ENCODE measurements at regions not wholly inside any gene's neighbourhood (a gene's known extent, or its start where the extent isn't known, plus 50 kb on each side); places are given as distances from the start of the nearest gene placed in this dataset.

DNA sequence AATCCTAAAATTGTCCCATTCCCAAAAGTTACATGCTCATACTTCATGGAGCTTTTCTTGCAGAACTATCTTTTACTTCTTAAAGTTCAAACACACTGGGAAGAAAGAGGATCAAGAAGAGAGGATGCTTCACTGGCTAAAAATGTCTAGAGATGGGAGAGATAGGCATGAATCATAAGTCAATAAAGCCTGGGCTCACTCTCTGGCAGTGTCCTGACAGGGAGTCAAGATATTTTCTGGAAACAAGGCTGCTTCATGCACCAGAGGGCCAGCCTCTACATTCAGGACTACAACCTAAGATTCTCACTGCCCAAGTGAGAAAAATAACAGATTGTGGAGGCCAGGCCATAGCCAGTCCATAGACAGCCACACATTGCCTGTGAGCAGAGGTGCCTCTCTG lies 1358.4 kb downstream of the EFNA5 start:
- peaks cover 2 to 14% (median 8%) of the 10 kb centered on the region in 3 donors for H3K9me3 Mint-ChIP-seq
- CTCF ChIA-PET, result no interaction called here

DNA sequence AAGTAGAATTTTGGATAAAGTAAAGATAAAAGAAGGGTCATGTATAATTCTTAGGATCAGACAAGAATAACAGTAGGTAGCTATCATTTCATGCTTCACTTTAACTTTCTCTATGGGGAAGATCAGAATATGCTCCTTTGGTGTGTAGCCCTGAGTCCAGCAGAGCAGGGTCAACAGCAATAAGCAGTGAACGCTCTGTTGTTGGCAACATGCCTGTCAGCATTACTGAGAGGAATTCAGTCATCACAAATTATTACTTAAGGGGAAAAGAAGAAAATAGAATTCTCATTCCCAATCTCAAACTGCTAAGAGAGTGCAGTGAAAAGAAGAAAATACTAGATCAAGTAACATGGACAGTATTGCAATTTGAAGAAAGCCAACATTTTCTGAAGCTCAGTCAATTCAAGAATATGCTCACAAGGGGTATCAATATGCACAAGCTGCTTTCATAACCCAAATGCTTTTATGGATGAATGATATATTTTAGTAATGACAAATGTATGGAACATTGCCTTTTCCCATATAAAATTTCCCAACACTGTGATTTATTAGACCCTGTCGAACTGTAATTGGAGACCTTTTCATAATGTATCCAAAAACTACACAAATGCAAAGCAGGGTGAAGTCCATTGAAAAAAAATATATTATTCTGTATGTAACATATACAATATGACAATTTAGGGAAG lies 1359.4 kb downstream of the EFNA5 start:
- no peaks in the 10 kb centered on the region for H3K4me1 ChIP-seq (ENCODE audit: control insufficient read depth in 1 of 2, extremely low read depth in 1 of 2, insufficient read depth in 2 of 2, low read length in 2 of 2)
- DNase-seq (no peak), ATAC-seq (replicated peaks in 1 of 4) (no peak)
- no peak overlapping the region for H3K27ac ChIP-seq (ENCODE audit: low read length)
- Mint-ChIP-seq H3K9me3 (peaks cover 0 to 8% (median 8%) of the 10 kb centered on the region in 3 donors), H3K4me3 (no peak overlapping the region), H3K27me3 (no peaks in the 10 kb centered on the region), H3K27ac (no peak overlapping the region), H3K36me3 (no peaks in the 10 kb centered on the region), H3K4me1 (no peaks in the 10 kb centered on the region)
- no CpG with 5 or more reads among the region's 2 CpGs for WGBS (ENCODE audit: insufficient coverage)
- H3K4me3 ChIP-seq (ENCODE audit: control insufficient read depth in 1 of 2, extremely low read depth in 1 of 2, low read length in 1 of 2), result no peak overlapping the region
- no peaks in the 10 kb centered on the region for H3K36me3 ChIP-seq (ENCODE audit: control insufficient read depth in 2 of 2, extremely low read depth in 1 of 2, insufficient read depth in 1 of 2, low read length in 1 of 2)
- H3K9me3 ChIP-seq, result no peaks in the 10 kb centered on the region
- no peaks in the 10 kb centered on the region for H3K27me3 ChIP-seq (replicated peaks in 1 of 2; ENCODE audit: control insufficient read depth in 2 of 2, extremely low read depth in 1 of 2, insufficient read depth in 2 of 2, low read length in 1 of 2)
- POLR2A ChIA-PET, result no interaction called here
- CTCF ChIA-PET, result no interaction called here

More for the DNA sequence above, 1358.4 kb downstream of the EFNA5 start:
- no peaks in the 10 kb centered on the region for H3K4me1 Mint-ChIP-seq
- no peaks in the 10 kb centered on the region for H3K36me3 ChIP-seq (ENCODE audit: control insufficient read depth in 2 of 2, extremely low read depth in 1 of 2, insufficient read depth in 1 of 2, low read length in 1 of 2)
- H3K4me3 Mint-ChIP-seq, result no peak overlapping the region
- H3K27ac ChIP-seq (ENCODE audit: low read length), result no peak overlapping the region
- H3K4me3 ChIP-seq (ENCODE audit: control insufficient read depth in 1 of 2, extremely low read depth in 1 of 2, low read length in 1 of 2), result no peak overlapping the region
- ATAC-seq (replicated peaks in 1 of 4) (no peak), DNase-seq (no peak)
- H3K27me3 Mint-ChIP-seq, result no peaks in the 10 kb centered on the region
- POLR2A ChIA-PET, result no interaction called here
- no peaks in the 10 kb centered on the region for H3K27me3 ChIP-seq (replicated peaks in 1 of 2; ENCODE audit: control insufficient read depth in 2 of 2, extremely low read depth in 1 of 2, insufficient read depth in 2 of 2, low read length in 1 of 2)
- no peaks in the 10 kb centered on the region for H3K36me3 Mint-ChIP-seq
- no peaks in the 10 kb centered on the region for H3K9me3 ChIP-seq
- H3K27ac Mint-ChIP-seq, result no peak overlapping the region
- H3K4me1 ChIP-seq (ENCODE audit: control insufficient read depth in 1 of 2, extremely low read depth in 1 of 2, insufficient read depth in 2 of 2, low read length in 2 of 2), result no peaks in the 10 kb centered on the region

DNA sequence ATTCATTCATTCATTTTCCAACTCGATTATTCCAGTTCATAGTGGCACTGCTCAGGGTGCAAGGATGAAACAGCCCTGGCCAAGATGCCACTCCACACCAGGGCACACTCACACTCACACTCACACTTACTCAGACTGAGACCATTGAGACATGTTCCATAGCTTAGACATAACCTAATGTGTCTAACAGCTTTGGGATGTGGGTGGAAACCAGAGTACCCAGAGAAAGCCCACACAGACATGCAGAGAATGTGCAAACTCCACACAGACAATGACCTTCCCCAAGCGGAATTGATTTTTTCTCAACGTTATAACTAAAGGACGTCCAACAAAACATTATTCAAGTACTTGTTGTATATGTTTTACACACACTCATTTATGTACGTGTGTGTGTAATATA lies 1363.5 kb downstream of the EFNA5 start:
- POLR2A ChIA-PET, result no interaction called here
- Mint-ChIP-seq H3K9me3 (peaks cover 0 to 8% (median 8%) of the 10 kb centered on the region in 3 donors), H3K36me3 (no peaks in the 10 kb centered on the region), H3K27me3 (no peaks in the 10 kb centered on the region), H3K4me1 (no peaks in the 10 kb centered on the region), H3K27ac (no peak overlapping the region), H3K4me3 (no peak overlapping the region)
- ATAC-seq (replicated peaks in 1 of 4), result no peak
- no peak for DNase-seq
- H3K27me3 ChIP-seq (replicated peaks in 1 of 2; ENCODE audit: control insufficient read depth in 2 of 2, extremely low read depth in 1 of 2, insufficient read depth in 2 of 2, low read length in 1 of 2), result no peaks in the 10 kb centered on the region
- no peak overlapping the region for H3K4me3 ChIP-seq (ENCODE audit: control insufficient read depth in 1 of 2, extremely low read depth in 1 of 2, low read length in 1 of 2)
- no peaks in the 10 kb centered on the region for H3K9me3 ChIP-seq
- H3K27ac ChIP-seq (ENCODE audit: low read length), result no peak overlapping the region
- CTCF ChIA-PET, result no interaction called here
- H3K36me3 ChIP-seq (ENCODE audit: control insufficient read depth in 2 of 2, extremely low read depth in 1 of 2, insufficient read depth in 1 of 2, low read length in 1 of 2), result no peaks in the 10 kb centered on the region
- no peaks in the 10 kb centered on the region for H3K4me1 ChIP-seq (ENCODE audit: control insufficient read depth in 1 of 2, extremely low read depth in 1 of 2, insufficient read depth in 2 of 2, low read length in 2 of 2)
- WGBS (ENCODE audit: insufficient coverage), result 17% methylated on average over 1 of the region's 5 CpGs

DNA sequence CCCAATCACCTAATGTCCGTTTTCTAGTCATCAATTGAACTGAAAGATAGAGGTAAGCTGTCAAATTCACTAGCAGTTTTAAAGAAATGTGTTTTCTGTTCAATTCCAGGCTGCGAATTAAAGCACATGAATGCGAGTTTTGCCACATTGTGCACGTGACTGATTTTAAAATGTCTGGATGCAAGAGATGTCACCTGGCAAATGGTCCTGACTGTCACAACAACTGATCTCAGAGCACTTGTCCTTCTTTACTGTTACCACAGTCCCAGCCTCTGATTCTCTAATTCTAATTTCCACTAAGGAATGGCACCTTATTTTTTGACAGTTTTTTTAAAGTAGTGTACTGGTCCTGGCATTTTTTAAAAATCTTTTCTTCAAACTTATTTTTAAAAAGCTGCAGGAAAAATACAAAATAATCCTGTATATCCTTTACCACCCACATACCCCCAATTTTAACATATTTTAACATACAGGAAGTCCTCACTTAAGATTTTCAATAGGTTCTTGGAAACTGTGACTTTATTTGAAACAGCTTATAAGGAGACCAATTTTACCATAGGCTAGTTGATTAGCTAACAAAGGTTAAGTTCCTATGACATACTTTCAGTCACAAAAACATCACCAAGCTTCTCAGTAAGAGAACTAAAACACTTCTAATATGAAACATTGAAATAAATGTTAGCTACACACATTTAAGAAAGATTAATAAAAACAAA lies 1364.3 kb downstream of the EFNA5 start:
- DNase-seq, result no peak
- no peak overlapping the region for H3K27ac ChIP-seq (ENCODE audit: low read length)
- H3K9me3 ChIP-seq, result no peaks in the 10 kb centered on the region
- CTCF ChIA-PET, result no interaction called here
- no peaks in the 10 kb centered on the region for H3K36me3 ChIP-seq (ENCODE audit: control insufficient read depth in 2 of 2, extremely low read depth in 1 of 2, insufficient read depth in 1 of 2, low read length in 1 of 2)
- H3K36me3 Mint-ChIP-seq, result no peaks in the 10 kb centered on the region
- H3K27me3 Mint-ChIP-seq, result no peaks in the 10 kb centered on the region
- H3K4me1 ChIP-seq (ENCODE audit: control insufficient read depth in 1 of 2, extremely low read depth in 1 of 2, insufficient read depth in 2 of 2, low read length in 2 of 2), result no peaks in the 10 kb centered on the region
- H3K4me1 Mint-ChIP-seq, result no peaks in the 10 kb centered on the region
- no peak overlapping the region for H3K4me3 ChIP-seq (ENCODE audit: control insufficient read depth in 1 of 2, extremely low read depth in 1 of 2, low read length in 1 of 2)
- 82% methylated on average over 2 of the region's 4 CpGs for WGBS (ENCODE audit: insufficient coverage)
- ATAC-seq (replicated peaks in 1 of 4), result no peak
- H3K27ac Mint-ChIP-seq, result no peak overlapping the region
- H3K27me3 ChIP-seq (replicated peaks in 1 of 2; ENCODE audit: control insufficient read depth in 2 of 2, extremely low read depth in 1 of 2, insufficient read depth in 2 of 2, low read length in 1 of 2), result no peaks in the 10 kb centered on the region
- POLR2A ChIA-PET, result no interaction called here
- H3K9me3 Mint-ChIP-seq, result peaks cover 2 to 10% (median 8%) of the 10 kb centered on the region in 3 donors
- no peak overlapping the region for H3K4me3 Mint-ChIP-seq

DNA sequence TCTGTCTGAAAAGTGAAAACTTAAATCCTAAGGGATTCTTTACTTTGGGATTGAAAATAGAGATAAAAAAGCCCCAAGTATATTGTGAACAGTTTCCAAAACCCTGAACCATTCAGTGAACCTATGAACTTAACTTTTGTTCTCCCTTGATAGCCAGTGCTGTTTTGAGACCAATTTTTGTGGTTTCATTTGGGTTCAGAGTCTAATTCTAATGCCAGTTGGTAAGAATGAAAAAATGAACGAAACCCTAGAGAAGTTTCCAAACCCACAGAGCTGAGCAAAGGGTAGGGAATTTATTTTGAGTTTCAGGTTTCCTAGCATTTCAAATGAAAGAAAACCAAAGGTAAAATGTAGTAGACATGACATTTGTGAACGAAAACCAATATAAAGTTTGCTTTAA lies 1366.8 kb downstream of the EFNA5 start:
- no peaks in the 10 kb centered on the region for H3K4me1 ChIP-seq (ENCODE audit: control insufficient read depth in 1 of 2, extremely low read depth in 1 of 2, insufficient read depth in 2 of 2, low read length in 2 of 2)
- ChIA-PET CTCF (no interaction called here), POLR2A (no interaction called here)
- H3K27me3 ChIP-seq (replicated peaks in 1 of 2; ENCODE audit: control insufficient read depth in 2 of 2, extremely low read depth in 1 of 2, insufficient read depth in 2 of 2, low read length in 1 of 2), result no peaks in the 10 kb centered on the region
- WGBS (ENCODE audit: insufficient coverage), result no CpG with 5 or more reads among the region's 2 CpGs
- Mint-ChIP-seq H3K27me3 (no peaks in the 10 kb centered on the region), H3K9me3 (peaks cover 0 to 7% (median 4%) of the 10 kb centered on the region in 3 donors), H3K4me3 (no peak overlapping the region), H3K27ac (no peak overlapping the region), H3K4me1 (no peaks in the 10 kb centered on the region), H3K36me3 (no peaks in the 10 kb centered on the region)
- no peaks in the 10 kb centered on the region for H3K9me3 ChIP-seq
- no peaks in the 10 kb centered on the region for H3K36me3 ChIP-seq (ENCODE audit: control insufficient read depth in 2 of 2, extremely low read depth in 1 of 2, insufficient read depth in 1 of 2, low read length in 1 of 2)
- ATAC-seq (replicated peaks in 1 of 4) (no peak), DNase-seq (no peak)
- no peak overlapping the region for H3K27ac ChIP-seq (ENCODE audit: low read length)
- H3K4me3 ChIP-seq (ENCODE audit: control insufficient read depth in 1 of 2, extremely low read depth in 1 of 2, low read length in 1 of 2), result no peak overlapping the region

DNA sequence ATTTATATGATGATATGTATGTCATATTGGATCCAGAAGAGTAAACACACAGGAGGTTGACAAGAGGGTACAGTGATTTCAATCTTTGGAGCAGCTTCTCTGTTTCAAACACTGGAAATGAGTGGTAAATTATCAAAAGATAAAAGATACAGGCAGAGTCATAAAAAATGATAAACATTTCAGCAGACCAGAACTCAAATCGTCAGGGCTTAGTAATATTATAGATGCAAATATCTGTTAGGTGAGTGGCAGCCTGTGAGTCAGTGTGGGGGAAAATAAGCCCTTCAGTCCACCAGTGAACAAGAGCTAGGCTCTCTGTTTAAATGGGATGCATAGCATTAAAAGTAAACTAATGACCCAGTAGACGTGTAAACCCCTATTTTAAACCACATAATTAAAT lies 1378.1 kb downstream of the EFNA5 start:
- no peaks in the 10 kb centered on the region for H3K27me3 ChIP-seq (replicated peaks in 1 of 2; ENCODE audit: control insufficient read depth in 2 of 2, extremely low read depth in 1 of 2, insufficient read depth in 2 of 2, low read length in 1 of 2)
- CTCF ChIA-PET, result no interaction called here
- ATAC-seq (replicated peaks in 1 of 4), result no peak

More for the DNA sequence above, 1378.1 kb downstream of the EFNA5 start:
- no peaks in the 10 kb centered on the region for H3K9me3 ChIP-seq
- WGBS (ENCODE audit: insufficient coverage), result no CpG with 5 or more reads among the region's 2 CpGs
- Mint-ChIP-seq H3K4me3 (no peak overlapping the region), H3K9me3 (peaks cover 5 to 6% (median 5%) of the 10 kb centered on the region in 3 donors), H3K27me3 (no peaks in the 10 kb centered on the region), H3K4me1 (no peaks in the 10 kb centered on the region), H3K36me3 (no peaks in the 10 kb centered on the region), H3K27ac (no peak overlapping the region)
- no peak overlapping the region for H3K27ac ChIP-seq (ENCODE audit: low read length)
- POLR2A ChIA-PET, result no interaction called here
- H3K4me3 ChIP-seq (ENCODE audit: control insufficient read depth in 1 of 2, extremely low read depth in 1 of 2, low read length in 1 of 2), result no peak overlapping the region
- no peak for DNase-seq
- no peaks in the 10 kb centered on the region for H3K4me1 ChIP-seq (ENCODE audit: control insufficient read depth in 1 of 2, extremely low read depth in 1 of 2, insufficient read depth in 2 of 2, low read length in 2 of 2)
- H3K36me3 ChIP-seq (ENCODE audit: control insufficient read depth in 2 of 2, extremely low read depth in 1 of 2, insufficient read depth in 1 of 2, low read length in 1 of 2), result no peaks in the 10 kb centered on the region

All from T-cell (primary cell).